ENCODE measurements at regions not wholly inside any gene's neighbourhood (a gene's known extent, or its start where the extent isn't known, plus 50 kb on each side); places are given as distances from the start of the nearest gene placed in this dataset.
"Not testable (repeated sequence)": the region's sequence is repeated elsewhere in the genome, so short reads cannot be mapped to it uniquely, and the experiment has no call there.

GRCh38 chrX:13468096-13468495 is 101.3 kb upstream of the EGFL6 start:
- TF ChIP-seq CTCF (IDR thresholded peaks at IDR 0.05) (no peak), ZFX (IDR thresholded peaks at IDR 0.05; ENCODE audit: borderline replicate concordance) (no peak)
- H3K27ac ChIP-seq: no peak overlapping the region

GRCh38 chrX:13467243-13467642 is 102.2 kb upstream of the EGFL6 start:
- no peak for TF ChIP-seq CTCF (IDR thresholded peaks at IDR 0.05)
- no peak for TF ChIP-seq ZFX (IDR thresholded peaks at IDR 0.05; ENCODE audit: borderline replicate concordance)
- no peak overlapping the region for H3K27ac ChIP-seq

- TF ChIP-seq CTCF (IDR thresholded peaks at IDR 0.05) (no peak), ZFX (IDR thresholded peaks at IDR 0.05; ENCODE audit: borderline replicate concordance) (no peak)
- no peak overlapping the region for H3K27ac ChIP-seq
These were observed 104.7 kb upstream of the EGFL6 start for GRCh38 chrX:13464599-13465275.

- no peak overlapping the region for H3K27ac ChIP-seq
- TF ChIP-seq CTCF (IDR thresholded peaks at IDR 0.05) (no peak), ZFX (IDR thresholded peaks at IDR 0.05; ENCODE audit: borderline replicate concordance) (no peak)
These were observed 105.8 kb upstream of the EGFL6 start for GRCh38 chrX:13463608-13464007.

- H3K27ac ChIP-seq: no peak overlapping the region
- TF ChIP-seq CTCF (IDR thresholded peaks at IDR 0.05) (no peak), ZFX (IDR thresholded peaks at IDR 0.05; ENCODE audit: borderline replicate concordance) (no peak)
These were observed 117.1 kb upstream of the EGFL6 start for GRCh38 chrX:13452283-13452682.

GRCh38 chrX:13449441-13449840 is 120.0 kb upstream of the EGFL6 start:
- TF ChIP-seq CTCF (IDR thresholded peaks at IDR 0.05) (no peak), ZFX (IDR thresholded peaks at IDR 0.05; ENCODE audit: borderline replicate concordance) (no peak)
- H3K27ac ChIP-seq: no peak overlapping the region

- no peak overlapping the region for H3K27ac ChIP-seq
- TF ChIP-seq ZFX (IDR thresholded peaks at IDR 0.05; ENCODE audit: borderline replicate concordance) (no peak), CTCF (IDR thresholded peaks at IDR 0.05) (no peak)
These were observed 120.5 kb upstream of the EGFL6 start for GRCh38 chrX:13448941-13449340.

- H3K27ac ChIP-seq: not testable (repeated sequence)
These were observed 121.8 kb upstream of the ATXN3L start for GRCh38 chrX:13441608-13442007.
